Tibial nerve (tissue), 3 donors: ENCODE measurements at regions not wholly inside any gene's neighbourhood (a gene's known extent, or its start where the extent isn't known, plus 50 kb on each side); places are given as distances from the start of the nearest gene placed in this dataset.

Source experiments
- POLR2A ChIP-seq, 2 donors: fragments of 450-650 bp; IDR thresholded peaks; one replicate each; pipeline ENCODE4 v1.6.1; 2017; ENCODE audit warnings: antibody characterized with exemption in 2 of 2, mild to moderate bottlenecking in 2 of 2, moderate library complexity in 2 of 2
- TF ChIP-seq, protein P1 (sequence below), 5 experiments: fragments of 200-600 bp in 3 of 5; fragments of 450-650 bp in 2 of 5; sonication (generic) in 3 of 5; IDR thresholded peaks; one replicate each; pipeline ENCODE4 v1.5.1; 2016 to 2019; ENCODE audit warnings: antibody characterized with exemption in 5 of 5, mild to moderate bottlenecking in 3 of 5, moderate library complexity in 2 of 5

DNA sequence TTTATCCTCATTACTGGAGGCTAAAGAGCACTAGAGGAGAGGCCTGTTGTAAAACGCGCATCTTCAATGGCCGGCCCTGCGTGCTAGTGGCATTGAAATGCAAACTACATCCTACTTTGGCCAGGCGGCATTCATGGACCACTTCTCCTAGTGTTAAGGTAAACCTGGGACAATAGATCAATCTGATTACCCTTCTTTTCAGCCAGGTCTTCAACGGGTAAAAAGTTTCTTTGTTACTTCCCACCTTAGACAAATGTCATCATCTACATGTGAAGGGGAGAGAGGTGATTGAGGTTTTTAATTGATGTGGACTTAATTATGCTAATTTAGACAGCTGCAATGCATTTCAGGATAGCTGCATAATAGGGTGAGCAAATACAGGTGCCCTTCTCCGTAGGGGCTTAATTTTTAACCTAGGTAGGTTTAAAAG is 628.0 kb downstream of the ZEB2 start:
- TF ChIP-seq, protein P1, sequence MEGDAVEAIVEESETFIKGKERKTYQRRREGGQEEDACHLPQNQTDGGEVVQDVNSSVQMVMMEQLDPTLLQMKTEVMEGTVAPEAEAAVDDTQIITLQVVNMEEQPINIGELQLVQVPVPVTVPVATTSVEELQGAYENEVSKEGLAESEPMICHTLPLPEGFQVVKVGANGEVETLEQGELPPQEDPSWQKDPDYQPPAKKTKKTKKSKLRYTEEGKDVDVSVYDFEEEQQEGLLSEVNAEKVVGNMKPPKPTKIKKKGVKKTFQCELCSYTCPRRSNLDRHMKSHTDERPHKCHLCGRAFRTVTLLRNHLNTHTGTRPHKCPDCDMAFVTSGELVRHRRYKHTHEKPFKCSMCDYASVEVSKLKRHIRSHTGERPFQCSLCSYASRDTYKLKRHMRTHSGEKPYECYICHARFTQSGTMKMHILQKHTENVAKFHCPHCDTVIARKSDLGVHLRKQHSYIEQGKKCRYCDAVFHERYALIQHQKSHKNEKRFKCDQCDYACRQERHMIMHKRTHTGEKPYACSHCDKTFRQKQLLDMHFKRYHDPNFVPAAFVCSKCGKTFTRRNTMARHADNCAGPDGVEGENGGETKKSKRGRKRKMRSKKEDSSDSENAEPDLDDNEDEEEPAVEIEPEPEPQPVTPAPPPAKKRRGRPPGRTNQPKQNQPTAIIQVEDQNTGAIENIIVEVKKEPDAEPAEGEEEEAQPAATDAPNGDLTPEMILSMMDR (IDR thresholded peaks at IDR 0.05), result no peak
- TF ChIP-seq POLR2A (IDR thresholded peaks at IDR 0.05), result no peak
